Cardiac muscle cell (in vitro differentiated cells and primary cell): ENCODE measurements at regions not wholly inside any gene's neighbourhood (a gene's known extent, or its start where the extent isn't known, plus 50 kb on each side); places are given as distances from the start of the nearest gene placed in this dataset.
A peak's percentile ranks its signal among the peaks of the same experiment; 100 is the strongest.

Source experiments
- DNase-seq, 2 donors: peaks; one replicate each; pipeline versions ENCODE4 v3.0.0 to v3.0.0-alpha.2; 2010 to 2017; ENCODE audit warnings: low read depth in 1 of 2, low spot score in 1 of 2
- H3K27ac ChIP-seq: fragments of 200-600 bp; sonication (generic); 2 replicates; pipeline ENCODE4 v1.5.1; 2016
- H3K27me3 ChIP-seq: fragments of 200-600 bp; sonication (generic); 2 replicates; pipeline ENCODE4 v1.6.0; 2016; ENCODE audit warnings: control low read depth
- H3K36me3 ChIP-seq: fragments of 200-600 bp; sonication (generic); 2 replicates; pipeline ENCODE4 v1.5.1; 2016; ENCODE audit warnings: control low read depth
- H3K4me1 ChIP-seq: fragments of 200-600 bp; sonication (generic); 2 replicates; pipeline ENCODE4 v1.8.1; 2017; ENCODE audit warnings: low read depth, mild to moderate bottlenecking, mixed run types
- H3K4me3 ChIP-seq: fragments of 200-600 bp; sonication (generic); 2 replicates; pipeline ENCODE4 v1.5.1; 2016; ENCODE audit warnings: mild to moderate bottlenecking
- H3K9me3 ChIP-seq: fragments of 200-600 bp; sonication (generic); 2 replicates; pipeline ENCODE4 v1.5.1; 2017; ENCODE audit warnings: low read depth, mild to moderate bottlenecking, control low read depth
- CTCF ChIP-seq: IDR thresholded peaks from 2 replicates; pipeline ENCODE4 v1.5.1; 2012; ENCODE audit warnings: low read depth, mild to moderate bottlenecking, low read length

- Histone ChIP-seq H3K27ac (no peak overlapping the region), H3K36me3 (no peaks in the 10 kb centered on the region), H3K27me3 (no peaks in the 10 kb centered on the region), H3K4me3 (no peak overlapping the region), H3K9me3 (no peaks in the 10 kb centered on the region), H3K4me1 (no peaks in the 10 kb centered on the region)
- DNase-seq, result no peak
- TF ChIP-seq CTCF, result no peak
Measured at GRCh38 chr14:104345621-104346462, 207.5 kb downstream of the KIF26A start.

- Histone ChIP-seq H3K4me3 (no peak overlapping the region), H3K4me1 (no peaks in the 10 kb centered on the region), H3K27ac (no peak overlapping the region), H3K36me3 (no peaks in the 10 kb centered on the region), H3K27me3 (no peaks in the 10 kb centered on the region), H3K9me3 (no peaks in the 10 kb centered on the region)
- no peak for TF ChIP-seq CTCF
- DNase-seq, result no peak
Measured at GRCh38 chr14:104346608-104347007, 208.2 kb downstream of the KIF26A start.

GRCh38 chr14:104348741-104349140 lies 210.4 kb downstream of the KIF26A start:
- Histone ChIP-seq H3K9me3 (no peaks in the 10 kb centered on the region), H3K27me3 (no peaks in the 10 kb centered on the region), H3K4me3 (no peak overlapping the region), H3K27ac (no peak overlapping the region), H3K36me3 (no peaks in the 10 kb centered on the region), H3K4me1 (no peaks in the 10 kb centered on the region)
- no peak for TF ChIP-seq CTCF
- DNase-seq, result no peak

GRCh38 chr14:104349950-104350349 lies 211.6 kb downstream of the KIF26A start:
- H3K27ac ChIP-seq, result no peak overlapping the region
- TF ChIP-seq CTCF, result no peak
- H3K27me3 ChIP-seq, result no peaks in the 10 kb centered on the region
- H3K36me3 ChIP-seq, result no peaks in the 10 kb centered on the region
- H3K9me3 ChIP-seq, result no peaks in the 10 kb centered on the region
- DNase-seq, result no peak
- no peak overlapping the region for H3K4me3 ChIP-seq
- H3K4me1 ChIP-seq, result no peaks in the 10 kb centered on the region

- Histone ChIP-seq H3K9me3 (no peaks in the 10 kb centered on the region), H3K4me1 (no peaks in the 10 kb centered on the region), H3K27ac (no peak overlapping the region), H3K4me3 (no peak overlapping the region), H3K36me3 (no peaks in the 10 kb centered on the region), H3K27me3 (no peaks in the 10 kb centered on the region)
- no peak for TF ChIP-seq CTCF
- DNase-seq, result peak in 1 of 2 donors; percentile 21
Measured at GRCh38 chr14:104350463-104351185, 212.2 kb downstream of the KIF26A start.
